ENCODE measurements at regions not wholly inside any gene's neighbourhood (a gene's known extent, or its start where the extent isn't known, plus 50 kb on each side); places are given as distances from the start of the nearest gene placed in this dataset.

- TF ChIP-seq CTCF (IDR thresholded peaks at IDR 0.05) (no peak), POLR2A (IDR thresholded peaks at IDR 0.05) (no peak)
Measured at GRCh38 chr2:71736091-71736861, 282.9 kb downstream of the DYSF start.
